Parathyroid adenoma (tissue), 2 donors: ENCODE measurements at regions not wholly inside any gene's neighbourhood (a gene's known extent, or its start where the extent isn't known, plus 50 kb on each side); places are given as distances from the start of the nearest gene placed in this dataset.
"Not testable (repeated sequence)": the region's sequence is repeated elsewhere in the genome, so short reads cannot be mapped to it uniquely, and the experiment has no call there.

Experiments
- H2AFZ ChIP-seq: fragments of 300-600 bp; sonication (generic); one replicate; pipeline ENCODE4 v1.7.0; 2017; ENCODE audit warnings: antibody characterized with exemption, mild to moderate bottlenecking
- H3K27ac ChIP-seq: fragments of 300-600 bp; sonication (generic); one replicate; pipeline ENCODE4 v1.7.0; 2017
- H3K27me3 ChIP-seq: fragments of 300-600 bp; sonication (generic); one replicate; pipeline ENCODE4 v1.7.0; 2017; ENCODE audit warnings: low read length; ENCODE audit not compliant: control insufficient read depth, insufficient read depth
- H3K36me3 ChIP-seq: fragments of 300-600 bp; sonication (generic); one replicate; pipeline ENCODE4 v1.7.0; 2017; ENCODE audit warnings: low read length; ENCODE audit not compliant: control insufficient read depth, insufficient read depth
- H3K4me1 ChIP-seq: fragments of 300-600 bp; sonication (generic); one replicate; pipeline ENCODE4 v1.7.0; 2017; ENCODE audit warnings: control low read depth
- H3K4me2 ChIP-seq: fragments of 300-600 bp; sonication (generic); one replicate; pipeline ENCODE4 v1.7.0; 2017; ENCODE audit warnings: low read length
- H3K4me3 ChIP-seq: fragments of 300-600 bp; sonication (generic); one replicate; pipeline ENCODE4 v1.7.0; 2017; ENCODE audit warnings: low read depth, low read length
- H3K79me2 ChIP-seq: fragments of 300-600 bp; sonication (generic); one replicate; pipeline ENCODE4 v1.7.0; 2017; ENCODE audit warnings: control low read depth
- H3K9ac ChIP-seq: fragments of 300-600 bp; sonication (generic); one replicate; pipeline ENCODE4 v1.7.0; 2017; ENCODE audit warnings: mild to moderate bottlenecking
- H3K9me3 ChIP-seq: fragments of 300-600 bp; sonication (generic); one replicate; pipeline ENCODE4 v1.7.0; 2017; ENCODE audit warnings: low read length; ENCODE audit not compliant: control insufficient read depth
- TF ChIP-seq, protein P1 (sequence below): fragments of 300-600 bp; sonication (generic); IDR thresholded peaks from one replicate; pipeline ENCODE4 v1.7.0; 2017; ENCODE audit warnings: antibody characterized with exemption, mild to moderate bottlenecking
- donor health status: primary hyperparathyroidism.

- Histone ChIP-seq H3K4me3 (no peak overlapping the region), H3K36me3 (no peaks in the 10 kb centered on the region), H3K9ac (no peak overlapping the region)
Observed at GRCh38 chr10:45135443-45136198, 134.9 kb downstream of the ZNF22 start.

GRCh38 chr10:45136256-45136655, 135.5 kb downstream of the ZNF22 start:
- no peaks in the 10 kb centered on the region for H3K4me1 ChIP-seq
- H3K79me2 ChIP-seq, result no peaks in the 10 kb centered on the region
- no peak overlapping the region for H3K4me2 ChIP-seq
- H3K9me3 ChIP-seq, result no peaks in the 10 kb centered on the region
- no peaks in the 10 kb centered on the region for H3K27me3 ChIP-seq
- no peaks in the 10 kb centered on the region for H3K36me3 ChIP-seq
- no peak overlapping the region for H3K4me3 ChIP-seq
- H3K9ac ChIP-seq, result no peak overlapping the region
- H2AFZ ChIP-seq, result no peak overlapping the region
- no peak overlapping the region for H3K27ac ChIP-seq
- TF ChIP-seq, protein P1, sequence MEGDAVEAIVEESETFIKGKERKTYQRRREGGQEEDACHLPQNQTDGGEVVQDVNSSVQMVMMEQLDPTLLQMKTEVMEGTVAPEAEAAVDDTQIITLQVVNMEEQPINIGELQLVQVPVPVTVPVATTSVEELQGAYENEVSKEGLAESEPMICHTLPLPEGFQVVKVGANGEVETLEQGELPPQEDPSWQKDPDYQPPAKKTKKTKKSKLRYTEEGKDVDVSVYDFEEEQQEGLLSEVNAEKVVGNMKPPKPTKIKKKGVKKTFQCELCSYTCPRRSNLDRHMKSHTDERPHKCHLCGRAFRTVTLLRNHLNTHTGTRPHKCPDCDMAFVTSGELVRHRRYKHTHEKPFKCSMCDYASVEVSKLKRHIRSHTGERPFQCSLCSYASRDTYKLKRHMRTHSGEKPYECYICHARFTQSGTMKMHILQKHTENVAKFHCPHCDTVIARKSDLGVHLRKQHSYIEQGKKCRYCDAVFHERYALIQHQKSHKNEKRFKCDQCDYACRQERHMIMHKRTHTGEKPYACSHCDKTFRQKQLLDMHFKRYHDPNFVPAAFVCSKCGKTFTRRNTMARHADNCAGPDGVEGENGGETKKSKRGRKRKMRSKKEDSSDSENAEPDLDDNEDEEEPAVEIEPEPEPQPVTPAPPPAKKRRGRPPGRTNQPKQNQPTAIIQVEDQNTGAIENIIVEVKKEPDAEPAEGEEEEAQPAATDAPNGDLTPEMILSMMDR, result no peak

More at GRCh38 chr10:45135443-45136198, 134.9 kb downstream of the ZNF22 start:
- H3K4me2 ChIP-seq, result no peak overlapping the region
- no peaks in the 10 kb centered on the region for H3K4me1 ChIP-seq
- H3K27me3 ChIP-seq, result no peaks in the 10 kb centered on the region
- H3K27ac ChIP-seq, result no peak overlapping the region
- TF ChIP-seq, protein P1, result no peak
- no peaks in the 10 kb centered on the region for H3K79me2 ChIP-seq
- peak overlapping the region; percentile 28 for H2AFZ ChIP-seq
- no peaks in the 10 kb centered on the region for H3K9me3 ChIP-seq

DNA sequence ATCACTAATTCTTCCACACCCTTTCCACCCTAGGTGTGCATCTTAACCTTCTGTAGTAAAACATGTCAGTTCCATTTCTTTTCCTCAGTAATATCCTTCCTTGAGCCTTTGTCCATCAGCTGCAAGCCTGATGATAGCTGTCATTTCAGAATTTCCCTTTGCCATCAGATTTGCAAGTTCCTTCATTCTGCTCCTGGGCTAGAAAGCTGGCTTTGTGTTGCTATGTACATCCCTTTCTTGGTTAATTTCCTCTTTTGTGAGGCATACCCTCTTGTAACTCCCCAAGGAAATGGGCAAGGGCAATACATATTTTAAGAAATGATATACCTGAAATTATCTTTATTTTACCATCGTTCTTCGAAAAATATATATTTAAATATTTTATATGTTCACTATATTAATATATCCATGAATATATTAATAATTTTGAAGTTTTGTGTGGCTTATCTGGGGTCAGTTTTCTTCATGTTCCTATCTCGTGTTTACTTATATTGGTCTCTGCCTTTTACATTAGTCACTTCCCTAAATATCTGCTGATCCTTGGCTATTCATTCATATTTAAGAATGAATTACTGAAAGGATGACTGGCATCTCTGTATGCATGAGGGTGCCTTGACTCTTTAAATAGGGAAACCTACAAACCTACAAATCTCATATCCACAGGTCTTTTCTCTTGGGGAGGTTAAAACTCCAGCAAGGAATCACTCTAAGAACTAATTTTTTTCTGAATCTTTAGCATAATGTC, 143.8 kb downstream of the ZNF22 start:
- no peaks in the 10 kb centered on the region for H3K27me3 ChIP-seq
- H3K36me3 ChIP-seq, result no peaks in the 10 kb centered on the region
- H3K4me3 ChIP-seq, result no peak overlapping the region
- H3K9ac ChIP-seq, result no peak overlapping the region
- H3K9me3 ChIP-seq, result no peaks in the 10 kb centered on the region
- no peaks in the 10 kb centered on the region for H3K4me1 ChIP-seq
- no peak overlapping the region for H3K27ac ChIP-seq
- H3K79me2 ChIP-seq, result no peaks in the 10 kb centered on the region
- TF ChIP-seq, protein P1, result no peak
- H3K4me2 ChIP-seq, result no peak overlapping the region
- H2AFZ ChIP-seq, result no peak overlapping the region

GRCh38 chr10:45145143-45145542, 144.4 kb downstream of the ZNF22 start:
- not testable (repeated sequence) for H3K4me3 ChIP-seq, H3K9ac ChIP-seq, H2AFZ ChIP-seq, H3K4me1 ChIP-seq, H3K4me2 ChIP-seq, H3K9me3 ChIP-seq, H3K27me3 ChIP-seq, H3K27ac ChIP-seq, H3K79me2 ChIP-seq, H3K36me3 ChIP-seq

DNA sequence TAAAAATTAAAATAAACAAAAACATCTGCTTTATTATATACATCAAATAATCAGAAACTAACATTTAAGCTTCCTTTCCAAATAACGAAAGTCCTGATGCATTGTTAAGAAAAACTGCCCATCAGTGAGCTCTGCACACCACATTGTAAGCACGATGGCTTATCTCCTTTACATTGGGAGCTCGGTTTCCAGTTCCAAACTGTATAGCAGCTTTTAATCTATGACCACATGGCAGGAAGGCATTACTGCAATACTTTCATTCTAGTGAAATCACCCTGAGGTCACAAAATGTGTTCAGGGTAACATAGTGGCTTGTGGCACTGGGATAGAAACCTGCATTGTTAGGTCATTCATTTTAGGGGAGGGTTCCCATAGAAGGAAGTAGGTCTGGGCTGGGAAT, 146.3 kb downstream of the ZNF22 start:
- Histone ChIP-seq H3K9me3 (no peaks in the 10 kb centered on the region), H3K4me1 (no peaks in the 10 kb centered on the region), H3K27ac (no peak overlapping the region), H3K36me3 (no peaks in the 10 kb centered on the region), H3K4me2 (no peak overlapping the region), H2AFZ (no peak overlapping the region), H3K4me3 (no peak overlapping the region), H3K27me3 (no peaks in the 10 kb centered on the region), H3K9ac (no peak overlapping the region), H3K79me2 (no peaks in the 10 kb centered on the region)
- TF ChIP-seq, protein P1, result no peak
